ENCODE measurements at regions not wholly inside any gene's neighbourhood (a gene's known extent, or its start where the extent isn't known, plus 50 kb on each side); places are given as distances from the start of the nearest gene placed in this dataset.

GRCh38 chr5:4159681-4160080 is 564.0 kb downstream of the IRX1 start:
- Histone ChIP-seq H3K36me3 (ENCODE audit: control insufficient read depth, insufficient read depth, low read length) (no peaks in the 10 kb centered on the region), H3K9me3 (ENCODE audit: control insufficient read depth, low read depth, low read length) (no peaks in the 10 kb centered on the region), H3K27ac (ENCODE audit: low read length) (no peak overlapping the region), H3K4me1 (ENCODE audit: control insufficient read depth, insufficient read depth, low read length) (no peaks in the 10 kb centered on the region), H3K27me3 (ENCODE audit: control insufficient read depth, insufficient read depth, low read length) (no peaks in the 10 kb centered on the region), H3K4me3 (ENCODE audit: low read length) (no peak overlapping the region)
- no peak for DNase-seq
- WGBS (ENCODE audit: insufficient coverage, low lambda C conversion rate), result 80% methylated on average over 1 of the region's 5 CpGs

- H3K36me3 ChIP-seq (ENCODE audit: control insufficient read depth, insufficient read depth, low read length), result no peaks in the 10 kb centered on the region
- H3K27ac ChIP-seq (ENCODE audit: low read length), result no peak overlapping the region
- no peaks in the 10 kb centered on the region for H3K9me3 ChIP-seq (ENCODE audit: control insufficient read depth, low read depth, low read length)
- no peaks in the 10 kb centered on the region for H3K4me1 ChIP-seq (ENCODE audit: control insufficient read depth, insufficient read depth, low read length)
- no peak overlapping the region for H3K4me3 ChIP-seq (ENCODE audit: low read length)
- H3K27me3 ChIP-seq (ENCODE audit: control insufficient read depth, insufficient read depth, low read length), result no peaks in the 10 kb centered on the region
- DNase-seq, result no peak
- WGBS (ENCODE audit: insufficient coverage, low lambda C conversion rate), result 94% methylated on average over 3 of the region's 6 CpGs
Measured at GRCh38 chr5:4164167-4164566, 568.5 kb downstream of the IRX1 start.

- no peak overlapping the region for H3K4me3 ChIP-seq (ENCODE audit: low read length)
- no peaks in the 10 kb centered on the region for H3K9me3 ChIP-seq (ENCODE audit: control insufficient read depth, low read depth, low read length)
- DNase-seq, result no peak
- H3K4me1 ChIP-seq (ENCODE audit: control insufficient read depth, insufficient read depth, low read length), result no peaks in the 10 kb centered on the region
- H3K36me3 ChIP-seq (ENCODE audit: control insufficient read depth, insufficient read depth, low read length), result no peaks in the 10 kb centered on the region
- 80% methylated on average over 1 of the region's 5 CpGs for WGBS (ENCODE audit: insufficient coverage, low lambda C conversion rate)
- H3K27ac ChIP-seq (ENCODE audit: low read length), result no peak overlapping the region
- no peaks in the 10 kb centered on the region for H3K27me3 ChIP-seq (ENCODE audit: control insufficient read depth, insufficient read depth, low read length)
Measured at GRCh38 chr5:4180703-4181102, 585.1 kb downstream of the IRX1 start.

- H3K4me1 ChIP-seq (ENCODE audit: control insufficient read depth, insufficient read depth, low read length), result no peaks in the 10 kb centered on the region
- no CpG with 5 or more reads among the region's 5 CpGs for WGBS (ENCODE audit: insufficient coverage, low lambda C conversion rate)
- DNase-seq, result no peak
- H3K36me3 ChIP-seq (ENCODE audit: control insufficient read depth, insufficient read depth, low read length), result no peaks in the 10 kb centered on the region
- H3K27ac ChIP-seq (ENCODE audit: low read length), result no peak overlapping the region
- H3K9me3 ChIP-seq (ENCODE audit: control insufficient read depth, low read depth, low read length), result no peaks in the 10 kb centered on the region
- H3K4me3 ChIP-seq (ENCODE audit: low read length), result no peak overlapping the region
- H3K27me3 ChIP-seq (ENCODE audit: control insufficient read depth, insufficient read depth, low read length), result no peaks in the 10 kb centered on the region
Measured at GRCh38 chr5:4182144-4182543, 586.5 kb downstream of the IRX1 start.

GRCh38 chr5:4185127-4185526 is 589.5 kb downstream of the IRX1 start:
- Histone ChIP-seq H3K4me3 (ENCODE audit: low read length) (no peak overlapping the region), H3K4me1 (ENCODE audit: control insufficient read depth, insufficient read depth, low read length) (no peaks in the 10 kb centered on the region), H3K27me3 (ENCODE audit: control insufficient read depth, insufficient read depth, low read length) (no peaks in the 10 kb centered on the region), H3K27ac (ENCODE audit: low read length) (no peak overlapping the region), H3K36me3 (ENCODE audit: control insufficient read depth, insufficient read depth, low read length) (no peaks in the 10 kb centered on the region), H3K9me3 (ENCODE audit: control insufficient read depth, low read depth, low read length) (no peaks in the 10 kb centered on the region)
- WGBS (ENCODE audit: insufficient coverage, low lambda C conversion rate), result 78% methylated on average over 1 of the region's 2 CpGs
- no peak for DNase-seq

- Histone ChIP-seq H3K27me3 (ENCODE audit: control insufficient read depth, insufficient read depth, low read length) (no peaks in the 10 kb centered on the region), H3K4me1 (ENCODE audit: control insufficient read depth, insufficient read depth, low read length) (no peaks in the 10 kb centered on the region), H3K9me3 (ENCODE audit: control insufficient read depth, low read depth, low read length) (no peaks in the 10 kb centered on the region), H3K27ac (ENCODE audit: low read length) (no peak overlapping the region), H3K4me3 (ENCODE audit: low read length) (no peak overlapping the region), H3K36me3 (ENCODE audit: control insufficient read depth, insufficient read depth, low read length) (no peaks in the 10 kb centered on the region)
- no CpG with 5 or more reads among the region's 4 CpGs for WGBS (ENCODE audit: insufficient coverage, low lambda C conversion rate)
- no peak for DNase-seq
Measured at GRCh38 chr5:4188704-4189103, 593.1 kb downstream of the IRX1 start.

- Histone ChIP-seq H3K27ac (ENCODE audit: low read length) (no peak overlapping the region), H3K4me3 (ENCODE audit: low read length) (no peak overlapping the region), H3K4me1 (ENCODE audit: control insufficient read depth, insufficient read depth, low read length) (no peaks in the 10 kb centered on the region), H3K9me3 (ENCODE audit: control insufficient read depth, low read depth, low read length) (no peaks in the 10 kb centered on the region), H3K27me3 (ENCODE audit: control insufficient read depth, insufficient read depth, low read length) (no peaks in the 10 kb centered on the region), H3K36me3 (ENCODE audit: control insufficient read depth, insufficient read depth, low read length) (no peaks in the 10 kb centered on the region)
- no CpG with 5 or more reads among the region's 2 CpGs for WGBS (ENCODE audit: insufficient coverage, low lambda C conversion rate)
- no peak for DNase-seq
Measured at GRCh38 chr5:4189317-4189716, 593.7 kb downstream of the IRX1 start.

GRCh38 chr5:4191041-4191440 is 595.4 kb downstream of the IRX1 start:
- WGBS (ENCODE audit: insufficient coverage, low lambda C conversion rate), result 86% methylated on average over 1 of the region's 3 CpGs

GRCh38 chr5:4191703-4192102 is 596.1 kb downstream of the IRX1 start:
- Histone ChIP-seq H3K36me3 (ENCODE audit: control insufficient read depth, insufficient read depth, low read length) (no peaks in the 10 kb centered on the region), H3K27ac (ENCODE audit: low read length) (no peak overlapping the region), H3K27me3 (ENCODE audit: control insufficient read depth, insufficient read depth, low read length) (no peaks in the 10 kb centered on the region), H3K4me1 (ENCODE audit: control insufficient read depth, insufficient read depth, low read length) (no peaks in the 10 kb centered on the region), H3K9me3 (ENCODE audit: control insufficient read depth, low read depth, low read length) (no peaks in the 10 kb centered on the region), H3K4me3 (ENCODE audit: low read length) (no peak overlapping the region)
- no peak for DNase-seq
- no CpG with 5 or more reads among the region's 10 CpGs for WGBS (ENCODE audit: insufficient coverage, low lambda C conversion rate)

More at GRCh38 chr5:4191041-4191440, 595.4 kb downstream of the IRX1 start:
- no peak overlapping the region for H3K4me3 ChIP-seq (ENCODE audit: low read length)
- no peaks in the 10 kb centered on the region for H3K27me3 ChIP-seq (ENCODE audit: control insufficient read depth, insufficient read depth, low read length)
- H3K4me1 ChIP-seq (ENCODE audit: control insufficient read depth, insufficient read depth, low read length), result no peaks in the 10 kb centered on the region
- H3K27ac ChIP-seq (ENCODE audit: low read length), result no peak overlapping the region
- DNase-seq, result no peak
- no peaks in the 10 kb centered on the region for H3K9me3 ChIP-seq (ENCODE audit: control insufficient read depth, low read depth, low read length)
- H3K36me3 ChIP-seq (ENCODE audit: control insufficient read depth, insufficient read depth, low read length), result no peaks in the 10 kb centered on the region

GRCh38 chr5:4192111-4192510 is 596.5 kb downstream of the IRX1 start:
- Histone ChIP-seq H3K27ac (ENCODE audit: low read length) (no peak overlapping the region), H3K9me3 (ENCODE audit: control insufficient read depth, low read depth, low read length) (no peaks in the 10 kb centered on the region), H3K27me3 (ENCODE audit: control insufficient read depth, insufficient read depth, low read length) (no peaks in the 10 kb centered on the region), H3K4me3 (ENCODE audit: low read length) (no peak overlapping the region), H3K4me1 (ENCODE audit: control insufficient read depth, insufficient read depth, low read length) (no peaks in the 10 kb centered on the region), H3K36me3 (ENCODE audit: control insufficient read depth, insufficient read depth, low read length) (no peaks in the 10 kb centered on the region)
- DNase-seq, result no peak
- WGBS (ENCODE audit: insufficient coverage, low lambda C conversion rate), result no CpG with 5 or more reads among the region's 10 CpGs

GRCh38 chr5:4196744-4197143 is 601.1 kb downstream of the IRX1 start:
- Histone ChIP-seq H3K9me3 (ENCODE audit: control insufficient read depth, low read depth, low read length) (no peaks in the 10 kb centered on the region), H3K27ac (ENCODE audit: low read length) (no peak overlapping the region), H3K4me1 (ENCODE audit: control insufficient read depth, insufficient read depth, low read length) (no peaks in the 10 kb centered on the region), H3K36me3 (ENCODE audit: control insufficient read depth, insufficient read depth, low read length) (no peaks in the 10 kb centered on the region), H3K27me3 (ENCODE audit: control insufficient read depth, insufficient read depth, low read length) (no peaks in the 10 kb centered on the region), H3K4me3 (ENCODE audit: low read length) (no peak overlapping the region)
- DNase-seq, result no peak
- WGBS (ENCODE audit: insufficient coverage, low lambda C conversion rate), result no CpG with 5 or more reads among the region's 8 CpGs
